Stimulated activated CD4-positive, alpha-beta T cell treated with anti-CD3 and anti-CD28 coated beads, Interleukin-4, amount 100 ng/mL, for 4 hours (primary cell): ENCODE measurements at regions not wholly inside any gene's neighbourhood (a gene's known extent, or its start where the extent isn't known, plus 50 kb on each side); places are given as distances from the start of the nearest gene placed in this dataset.

Experiments
- DNase-seq, 2 experiments: peaks; one replicate each; pipeline ENCODE4 v3.0.0-alpha.2; 2020

- DNase-seq, result no peak
Observed at GRCh38 chr19:31668921-31669320, 319.7 kb upstream of the TSHZ3 start.

GRCh38 chr19:31670931-31671330 lies 321.7 kb upstream of the TSHZ3 start:
- no peak for DNase-seq

- DNase-seq, result no peak
Observed at GRCh38 chr19:31671411-31672035, 322.3 kb upstream of the TSHZ3 start.

GRCh38 chr19:31674503-31675192 lies 325.4 kb upstream of the TSHZ3 start:
- no peak for DNase-seq

GRCh38 chr19:31675193-31675913 lies 326.1 kb upstream of the TSHZ3 start:
- DNase-seq, result no peak

GRCh38 chr19:31676271-31677004 lies 327.2 kb upstream of the TSHZ3 start:
- DNase-seq, result no peak

GRCh38 chr19:31678421-31678820 lies 329.2 kb upstream of the TSHZ3 start:
- no peak for DNase-seq

- DNase-seq, result no peak
Observed at GRCh38 chr19:31681121-31681520, 331.9 kb upstream of the TSHZ3 start.

- no peak for DNase-seq
Observed at GRCh38 chr19:31693131-31693932, 344.1 kb upstream of the TSHZ3 start.

- DNase-seq, result no peak
Observed at GRCh38 chr19:31693933-31694269, 344.7 kb upstream of the TSHZ3 start.

- no peak for DNase-seq
Observed at GRCh38 chr19:31694761-31695160, 345.5 kb upstream of the TSHZ3 start.

GRCh38 chr19:31699421-31699820 lies 350.2 kb upstream of the TSHZ3 start:
- DNase-seq, result no peak

- no peak for DNase-seq
Observed at GRCh38 chr19:31701146-31701545, 351.9 kb upstream of the TSHZ3 start.

- DNase-seq, result no peak
Observed at GRCh38 chr19:31705656-31706055, 356.4 kb upstream of the TSHZ3 start.

GRCh38 chr19:31706131-31706530 lies 356.9 kb upstream of the TSHZ3 start:
- no peak for DNase-seq

- no peak for DNase-seq
Observed at GRCh38 chr19:31706691-31707620, 357.7 kb upstream of the TSHZ3 start.

GRCh38 chr19:31708520-31708919 lies 359.3 kb upstream of the TSHZ3 start:
- DNase-seq, result no peak

- no peak for DNase-seq
Observed at GRCh38 chr19:31709476-31709875, 360.2 kb upstream of the TSHZ3 start.

- DNase-seq, result no peak
Observed at GRCh38 chr19:31715249-31715945, 366.2 kb upstream of the TSHZ3 start.

- no peak for DNase-seq
Observed at GRCh38 chr19:31716826-31717225, 367.6 kb upstream of the TSHZ3 start.
